ENCODE measurements at regions not wholly inside any gene's neighbourhood (a gene's known extent, or its start where the extent isn't known, plus 50 kb on each side); places are given as distances from the start of the nearest gene placed in this dataset.

- Histone ChIP-seq H2AFZ (ENCODE audit: low read length, unreplicated experiment) (no peak overlapping the region), H3K4me3 (ENCODE audit: low read depth, low read length) (no peak overlapping the region), H3K27ac (ENCODE audit: low read depth, low read length) (no peak overlapping the region), H3K4me1 (ENCODE audit: control insufficient read depth, insufficient read depth, low read length, unreplicated experiment) (peaks cover 39% of the 10 kb centered on the region), H3K27me3 (ENCODE audit: insufficient read depth, low read length) (no peaks in the 10 kb centered on the region), H3K79me2 (ENCODE audit: control insufficient read depth, insufficient read depth, low read length, unreplicated experiment) (no peaks in the 10 kb centered on the region), H3K36me3 (ENCODE audit: insufficient read depth, low read length) (no peaks in the 10 kb centered on the region)
Observed at GRCh38 chr15:35626571-35627318, 80.8 kb upstream of the DPH6 start.

GRCh38 chr15:35627696-35628095, 81.7 kb upstream of the DPH6 start:
- H2AFZ ChIP-seq (ENCODE audit: low read length, unreplicated experiment): no peak overlapping the region
- H3K79me2 ChIP-seq (ENCODE audit: control insufficient read depth, insufficient read depth, low read length, unreplicated experiment): no peaks in the 10 kb centered on the region
- no peaks in the 10 kb centered on the region for H3K27me3 ChIP-seq (ENCODE audit: insufficient read depth, low read length)
- H3K36me3 ChIP-seq (ENCODE audit: insufficient read depth, low read length): no peaks in the 10 kb centered on the region
- H3K4me3 ChIP-seq (ENCODE audit: low read depth, low read length): no peak overlapping the region
- H3K27ac ChIP-seq (ENCODE audit: low read depth, low read length): no peak overlapping the region
- H3K4me1 ChIP-seq (ENCODE audit: control insufficient read depth, insufficient read depth, low read length, unreplicated experiment): peaks cover 39% of the 10 kb centered on the region

- no peak overlapping the region for H3K4me3 ChIP-seq (ENCODE audit: low read depth, low read length)
- H2AFZ ChIP-seq (ENCODE audit: low read length, unreplicated experiment): no peak overlapping the region
- H3K79me2 ChIP-seq (ENCODE audit: control insufficient read depth, insufficient read depth, low read length, unreplicated experiment): no peaks in the 10 kb centered on the region
- H3K36me3 ChIP-seq (ENCODE audit: insufficient read depth, low read length): no peaks in the 10 kb centered on the region
- no peak overlapping the region for H3K27ac ChIP-seq (ENCODE audit: low read depth, low read length)
- H3K4me1 ChIP-seq (ENCODE audit: control insufficient read depth, insufficient read depth, low read length, unreplicated experiment): peaks cover 30% of the 10 kb centered on the region
- H3K27me3 ChIP-seq (ENCODE audit: insufficient read depth, low read length): no peaks in the 10 kb centered on the region
Observed at GRCh38 chr15:35629766-35630165, 83.8 kb upstream of the DPH6 start.

- Histone ChIP-seq H2AFZ (ENCODE audit: low read length, unreplicated experiment) (no peak overlapping the region), H3K4me1 (ENCODE audit: control insufficient read depth, insufficient read depth, low read length, unreplicated experiment) (peaks cover 23% of the 10 kb centered on the region), H3K27ac (ENCODE audit: low read depth, low read length) (no peak overlapping the region), H3K79me2 (ENCODE audit: control insufficient read depth, insufficient read depth, low read length, unreplicated experiment) (no peaks in the 10 kb centered on the region), H3K36me3 (ENCODE audit: insufficient read depth, low read length) (no peaks in the 10 kb centered on the region), H3K4me3 (ENCODE audit: low read depth, low read length) (no peak overlapping the region), H3K27me3 (ENCODE audit: insufficient read depth, low read length) (no peaks in the 10 kb centered on the region)
Observed at GRCh38 chr15:35630532-35630931, 84.6 kb upstream of the DPH6 start.

- no peak overlapping the region for H3K4me3 ChIP-seq (ENCODE audit: low read depth, low read length)
- no peaks in the 10 kb centered on the region for H3K27me3 ChIP-seq (ENCODE audit: insufficient read depth, low read length)
- H2AFZ ChIP-seq (ENCODE audit: low read length, unreplicated experiment): no peak overlapping the region
- H3K79me2 ChIP-seq (ENCODE audit: control insufficient read depth, insufficient read depth, low read length, unreplicated experiment): no peaks in the 10 kb centered on the region
- peaks cover 18% of the 10 kb centered on the region for H3K4me1 ChIP-seq (ENCODE audit: control insufficient read depth, insufficient read depth, low read length, unreplicated experiment)
- no peak overlapping the region for H3K27ac ChIP-seq (ENCODE audit: low read depth, low read length)
- H3K36me3 ChIP-seq (ENCODE audit: insufficient read depth, low read length): no peaks in the 10 kb centered on the region
Observed at GRCh38 chr15:35630985-35631384, 85.0 kb upstream of the DPH6 start.

GRCh38 chr15:35633677-35634076, 87.7 kb upstream of the DPH6 start:
- Histone ChIP-seq H3K4me1 (ENCODE audit: control insufficient read depth, insufficient read depth, low read length, unreplicated experiment) (peaks cover 6% of the 10 kb centered on the region), H3K27ac (ENCODE audit: low read depth, low read length) (no peak overlapping the region), H3K79me2 (ENCODE audit: control insufficient read depth, insufficient read depth, low read length, unreplicated experiment) (no peaks in the 10 kb centered on the region), H3K4me3 (ENCODE audit: low read depth, low read length) (no peak overlapping the region), H3K36me3 (ENCODE audit: insufficient read depth, low read length) (no peaks in the 10 kb centered on the region), H3K27me3 (ENCODE audit: insufficient read depth, low read length) (no peaks in the 10 kb centered on the region), H2AFZ (ENCODE audit: low read length, unreplicated experiment) (no peak overlapping the region)

- Histone ChIP-seq H3K27me3 (ENCODE audit: insufficient read depth, low read length) (no peaks in the 10 kb centered on the region), H3K79me2 (ENCODE audit: control insufficient read depth, insufficient read depth, low read length, unreplicated experiment) (no peaks in the 10 kb centered on the region)
Observed at GRCh38 chr15:35646790-35647189, 100.8 kb upstream of the DPH6 start.

GRCh38 chr15:35647303-35647702, 101.3 kb upstream of the DPH6 start:
- Histone ChIP-seq H3K27ac (ENCODE audit: low read depth, low read length) (no peak overlapping the region), H3K79me2 (ENCODE audit: control insufficient read depth, insufficient read depth, low read length, unreplicated experiment) (no peaks in the 10 kb centered on the region), H3K4me3 (ENCODE audit: low read depth, low read length) (no peak overlapping the region), H3K4me1 (ENCODE audit: control insufficient read depth, insufficient read depth, low read length, unreplicated experiment) (no peaks in the 10 kb centered on the region), H3K36me3 (ENCODE audit: insufficient read depth, low read length) (no peaks in the 10 kb centered on the region), H3K27me3 (ENCODE audit: insufficient read depth, low read length) (no peaks in the 10 kb centered on the region), H2AFZ (ENCODE audit: low read length, unreplicated experiment) (no peak overlapping the region)

More at GRCh38 chr15:35646790-35647189, 100.8 kb upstream of the DPH6 start:
- Histone ChIP-seq H3K36me3 (ENCODE audit: insufficient read depth, low read length) (no peaks in the 10 kb centered on the region), H2AFZ (ENCODE audit: low read length, unreplicated experiment) (no peak overlapping the region), H3K4me3 (ENCODE audit: low read depth, low read length) (no peak overlapping the region), H3K4me1 (ENCODE audit: control insufficient read depth, insufficient read depth, low read length, unreplicated experiment) (no peaks in the 10 kb centered on the region), H3K27ac (ENCODE audit: low read depth, low read length) (no peak overlapping the region)

GRCh38 chr15:35648941-35649340, 103.0 kb upstream of the DPH6 start:
- H3K27ac ChIP-seq (ENCODE audit: low read depth, low read length): no peak overlapping the region
- no peaks in the 10 kb centered on the region for H3K36me3 ChIP-seq (ENCODE audit: insufficient read depth, low read length)
- no peaks in the 10 kb centered on the region for H3K27me3 ChIP-seq (ENCODE audit: insufficient read depth, low read length)
- H3K4me1 ChIP-seq (ENCODE audit: control insufficient read depth, insufficient read depth, low read length, unreplicated experiment): no peaks in the 10 kb centered on the region
- H3K79me2 ChIP-seq (ENCODE audit: control insufficient read depth, insufficient read depth, low read length, unreplicated experiment): no peaks in the 10 kb centered on the region
- no peak overlapping the region for H3K4me3 ChIP-seq (ENCODE audit: low read depth, low read length)
- H2AFZ ChIP-seq (ENCODE audit: low read length, unreplicated experiment): no peak overlapping the region

- H3K27ac ChIP-seq (ENCODE audit: low read depth, low read length): no peak overlapping the region
- no peak overlapping the region for H3K4me3 ChIP-seq (ENCODE audit: low read depth, low read length)
- H2AFZ ChIP-seq (ENCODE audit: low read length, unreplicated experiment): no peak overlapping the region
- no peaks in the 10 kb centered on the region for H3K79me2 ChIP-seq (ENCODE audit: control insufficient read depth, insufficient read depth, low read length, unreplicated experiment)
- no peaks in the 10 kb centered on the region for H3K4me1 ChIP-seq (ENCODE audit: control insufficient read depth, insufficient read depth, low read length, unreplicated experiment)
- no peaks in the 10 kb centered on the region for H3K36me3 ChIP-seq (ENCODE audit: insufficient read depth, low read length)
- no peaks in the 10 kb centered on the region for H3K27me3 ChIP-seq (ENCODE audit: insufficient read depth, low read length)
Observed at GRCh38 chr15:35649575-35649974, 103.6 kb upstream of the DPH6 start.

- H3K4me1 ChIP-seq (ENCODE audit: control insufficient read depth, insufficient read depth, low read length, unreplicated experiment): peaks cover 9% of the 10 kb centered on the region
- no peak overlapping the region for H3K4me3 ChIP-seq (ENCODE audit: low read depth, low read length)
- H2AFZ ChIP-seq (ENCODE audit: low read length, unreplicated experiment): no peak overlapping the region
- no peaks in the 10 kb centered on the region for H3K36me3 ChIP-seq (ENCODE audit: insufficient read depth, low read length)
- no peak overlapping the region for H3K27ac ChIP-seq (ENCODE audit: low read depth, low read length)
- H3K27me3 ChIP-seq (ENCODE audit: insufficient read depth, low read length): no peaks in the 10 kb centered on the region
- no peaks in the 10 kb centered on the region for H3K79me2 ChIP-seq (ENCODE audit: control insufficient read depth, insufficient read depth, low read length, unreplicated experiment)
Observed at GRCh38 chr15:35654332-35654731, 108.4 kb upstream of the DPH6 start.
